Stomach smooth muscle (tissue), 2 donors: ENCODE measurements at regions not wholly inside any gene's neighbourhood (a gene's known extent, or its start where the extent isn't known, plus 50 kb on each side); places are given as distances from the start of the nearest gene placed in this dataset.
"Not testable (repeated sequence)": the region's sequence is repeated elsewhere in the genome, so short reads cannot be mapped to it uniquely, and the experiment has no call there.

Source experiments
- H3K27ac ChIP-seq: one replicate; pipeline ENCODE4 v1.7.0; 2013; ENCODE audit warnings: mild to moderate bottlenecking, low read length, inconsistent platforms
- H3K27me3 ChIP-seq, 2 donors: one replicate each; pipeline ENCODE4 v1.7.0; 2013; ENCODE audit warnings: low read length in 2 of 2; ENCODE audit not compliant: insufficient read depth in 2 of 2, control insufficient read depth in 1 of 2
- H3K36me3 ChIP-seq, 2 donors: one replicate each; pipeline ENCODE4 v1.7.0; 2013; ENCODE audit warnings: low read length in 2 of 2; ENCODE audit not compliant: control insufficient read depth in 2 of 2, insufficient read depth in 2 of 2
- H3K4me1 ChIP-seq: one replicate; pipeline ENCODE4 v1.7.0; 2013; ENCODE audit warnings: low read length; ENCODE audit not compliant: control insufficient read depth, insufficient read depth
- H3K4me3 ChIP-seq, 2 donors: one replicate each; pipeline ENCODE4 v1.7.0; 2013; ENCODE audit warnings: low read length in 2 of 2
- H3K9ac ChIP-seq, 2 donors: one replicate each; pipeline ENCODE4 v1.7.0; 2013; ENCODE audit warnings: low read length in 2 of 2, mild to moderate bottlenecking in 1 of 2
- H3K9me3 ChIP-seq, 2 donors: one replicate each; pipeline ENCODE4 v1.7.0; 2013; ENCODE audit warnings: low read length in 2 of 2; ENCODE audit not compliant: control insufficient read depth in 2 of 2
- donor health status: healthy.
- donor health status: Pancreatic carcinoma.

DNA sequence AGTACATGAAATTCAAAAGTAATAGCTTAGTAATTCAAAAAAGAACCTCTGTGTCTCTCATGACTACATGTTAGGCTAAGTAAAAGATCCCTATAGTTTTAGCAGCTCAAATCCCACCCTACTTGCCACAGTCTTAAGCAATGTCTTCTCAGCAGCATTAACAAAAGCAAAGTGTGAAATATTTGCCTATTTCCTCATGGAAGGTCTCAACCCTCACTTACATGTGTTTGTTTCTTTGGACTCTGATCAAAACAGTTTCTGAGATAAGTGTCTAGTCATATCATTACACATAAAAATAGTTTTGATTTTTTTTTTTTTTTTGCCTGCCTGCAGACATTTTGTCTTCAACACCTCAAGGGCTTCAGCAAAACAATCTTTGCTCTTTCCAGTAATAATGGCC, 310.5 kb downstream of the CETN3 start:
- Histone ChIP-seq H3K9me3 (no peaks in the 10 kb centered on the region), H3K9ac (no peak overlapping the region), H3K27ac (no peak overlapping the region), H3K4me1 (no peaks in the 10 kb centered on the region), H3K27me3 (no peaks in the 10 kb centered on the region), H3K4me3 (no peak overlapping the region), H3K36me3 (no peaks in the 10 kb centered on the region)

GRCh38 chr5:90097082-90097477, 312.5 kb downstream of the CETN3 start:
- Histone ChIP-seq H3K27ac (no peak overlapping the region), H3K4me3 (no peak overlapping the region), H3K9me3 (no peaks in the 10 kb centered on the region), H3K9ac (no peak overlapping the region), H3K27me3 (no peaks in the 10 kb centered on the region), H3K36me3 (no peaks in the 10 kb centered on the region), H3K4me1 (no peaks in the 10 kb centered on the region)

- Histone ChIP-seq H3K4me3 (no peak overlapping the region), H3K36me3 (no peaks in the 10 kb centered on the region), H3K27me3 (no peaks in the 10 kb centered on the region), H3K9ac (no peak overlapping the region), H3K9me3 (no peaks in the 10 kb centered on the region), H3K4me1 (no peaks in the 10 kb centered on the region), H3K27ac (no peak overlapping the region)
Observed at GRCh38 chr5:90096415-90097081, 313.0 kb downstream of the CETN3 start.

DNA sequence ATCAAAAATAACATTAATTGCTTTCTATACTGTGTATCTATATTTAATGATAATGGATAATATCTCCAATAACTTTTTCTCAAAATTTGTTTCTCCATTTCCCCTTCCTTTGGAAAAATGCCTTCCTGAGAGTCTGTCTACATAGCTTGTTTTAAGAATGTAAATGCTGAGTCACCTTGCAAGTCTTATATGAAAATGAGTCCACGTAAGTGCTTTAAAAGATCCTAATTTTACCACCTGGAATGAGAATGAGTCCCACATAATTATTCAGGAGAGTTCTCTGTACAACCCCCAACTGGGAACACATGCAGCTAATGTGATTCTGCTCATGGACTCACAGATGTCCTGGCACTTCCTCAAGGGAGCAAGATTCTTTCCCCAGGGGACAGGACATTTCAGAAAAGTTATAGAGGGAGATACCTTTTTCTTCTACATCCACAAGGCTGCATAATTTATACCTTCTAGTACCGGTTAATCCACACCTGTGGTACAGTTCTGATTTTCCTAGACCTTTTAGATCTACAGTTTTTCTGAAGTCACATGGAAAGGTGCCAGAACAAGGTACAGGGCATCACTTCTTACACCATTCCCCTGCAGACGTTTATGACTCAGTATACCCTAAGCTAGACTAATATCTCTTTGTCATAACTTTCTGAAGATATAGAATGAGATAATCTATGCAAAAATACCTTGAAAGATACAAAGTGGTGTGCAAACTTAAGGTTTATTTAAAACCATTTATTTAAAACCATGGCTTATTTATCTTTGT, 314.1 kb downstream of the CETN3 start:
- no peak overlapping the region for H3K27ac ChIP-seq
- no peak overlapping the region for H3K4me3 ChIP-seq
- H3K4me1 ChIP-seq: no peaks in the 10 kb centered on the region
- no peaks in the 10 kb centered on the region for H3K9me3 ChIP-seq
- H3K36me3 ChIP-seq: no peaks in the 10 kb centered on the region
- no peak overlapping the region for H3K9ac ChIP-seq
- H3K27me3 ChIP-seq: no peaks in the 10 kb centered on the region

DNA sequence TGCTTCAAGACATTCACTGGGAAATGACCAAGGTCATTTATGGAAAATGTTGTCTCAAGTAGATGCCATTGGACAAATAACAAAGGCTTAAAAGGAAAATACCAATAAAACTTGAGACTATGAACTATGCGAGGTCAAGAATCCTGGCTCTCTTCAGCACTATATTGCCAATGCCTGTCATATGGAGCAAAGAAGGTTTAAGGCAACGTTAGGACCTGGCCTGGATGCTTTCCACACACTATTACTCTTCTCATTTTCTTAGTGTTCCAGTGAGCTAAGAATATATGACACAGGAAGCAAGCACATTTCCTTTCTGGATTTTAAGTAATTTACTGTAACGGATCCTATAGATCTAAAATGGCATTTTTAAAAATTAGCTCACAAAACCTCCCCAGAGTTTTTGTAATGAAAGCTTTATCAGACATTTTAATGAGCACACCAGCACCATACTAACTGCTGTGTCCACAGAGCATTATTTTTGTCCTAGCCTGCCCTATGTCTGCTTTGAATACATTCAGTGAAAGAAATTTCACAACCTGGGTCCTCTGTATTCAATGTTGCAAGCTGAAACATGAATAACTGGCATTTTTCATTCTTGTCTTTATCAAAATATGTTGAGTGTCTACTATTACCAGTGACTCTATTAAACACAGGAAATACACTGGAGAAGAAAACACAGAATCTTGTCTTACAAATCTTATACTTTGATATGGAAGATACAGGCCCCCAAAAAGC, 315.6 kb downstream of the CETN3 start:
- Histone ChIP-seq H3K4me3 (no peak overlapping the region), H3K9ac (no peak overlapping the region), H3K4me1 (no peaks in the 10 kb centered on the region), H3K27me3 (no peaks in the 10 kb centered on the region), H3K36me3 (no peaks in the 10 kb centered on the region), H3K9me3 (no peaks in the 10 kb centered on the region), H3K27ac (no peak overlapping the region)

- H3K36me3 ChIP-seq: no peaks in the 10 kb centered on the region
- no peaks in the 10 kb centered on the region for H3K9me3 ChIP-seq
- H3K27me3 ChIP-seq: no peaks in the 10 kb centered on the region
- H3K27ac ChIP-seq: no peak overlapping the region
- H3K4me1 ChIP-seq: no peaks in the 10 kb centered on the region
- no peak overlapping the region for H3K4me3 ChIP-seq
- H3K9ac ChIP-seq: no peak overlapping the region
Observed at GRCh38 chr5:90092734-90093133, 316.8 kb downstream of the CETN3 start.

DNA sequence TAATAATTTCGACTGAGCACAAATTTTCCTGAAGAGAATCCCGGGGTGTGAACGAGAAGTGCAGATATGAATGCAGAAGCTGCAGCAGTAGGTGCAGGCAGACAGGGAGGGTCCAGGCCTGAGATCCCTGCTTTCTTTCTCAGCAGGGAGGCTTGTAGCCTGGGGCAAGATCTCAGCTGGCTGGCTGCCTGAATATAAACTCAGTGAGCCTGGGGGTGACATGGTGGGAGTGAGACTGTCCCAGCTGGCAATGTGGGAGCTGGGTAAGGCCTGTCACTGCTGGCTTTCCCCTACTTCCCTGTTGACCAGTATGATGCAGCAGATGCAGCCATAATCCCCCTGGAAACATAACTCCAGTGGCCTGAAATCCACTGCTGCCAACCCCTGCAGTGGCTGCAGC, 325.2 kb downstream of the CETN3 start:
- no peaks in the 10 kb centered on the region for H3K36me3 ChIP-seq
- peaks cover 0 to 8% of the 10 kb centered on the region in 2 donors for H3K9me3 ChIP-seq
- no peak overlapping the region for H3K4me3 ChIP-seq
- H3K4me1 ChIP-seq: no peaks in the 10 kb centered on the region
- no peak overlapping the region for H3K9ac ChIP-seq
- no peak overlapping the region for H3K27ac ChIP-seq
- H3K27me3 ChIP-seq: no peaks in the 10 kb centered on the region

- H3K27me3 ChIP-seq, H3K27ac ChIP-seq, H3K4me1 ChIP-seq, H3K4me3 ChIP-seq, H3K9ac ChIP-seq, H3K9me3 ChIP-seq, H3K36me3 ChIP-seq: not testable (repeated sequence)
Observed at GRCh38 chr5:90073026-90073570, 336.5 kb downstream of the CETN3 start.

DNA sequence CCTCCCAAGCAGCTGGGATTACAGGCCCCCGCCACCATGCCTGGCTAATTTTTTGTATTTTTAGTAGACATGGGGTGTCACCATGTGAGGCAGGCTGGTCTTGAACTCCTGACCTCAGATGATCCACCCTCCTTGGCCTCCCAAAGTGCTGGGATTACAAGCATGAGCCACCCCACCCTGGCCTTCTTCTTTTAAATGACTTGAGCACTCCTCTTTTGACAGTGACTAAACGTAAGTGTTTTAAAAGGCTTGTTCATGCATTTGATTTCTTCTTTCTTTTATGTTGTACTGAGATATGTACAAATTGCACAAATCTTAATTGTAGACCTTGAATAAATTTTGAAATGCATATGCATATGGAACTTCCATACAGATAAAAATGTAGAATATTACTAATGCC, 337.9 kb downstream of the CETN3 start:
- H3K9ac ChIP-seq: no peak overlapping the region
- H3K36me3 ChIP-seq: no peaks in the 10 kb centered on the region
- no peak overlapping the region for H3K27ac ChIP-seq
- no peaks in the 10 kb centered on the region for H3K27me3 ChIP-seq
- H3K9me3 ChIP-seq: no peaks in the 10 kb centered on the region
- H3K4me3 ChIP-seq: no peak overlapping the region
- no peaks in the 10 kb centered on the region for H3K4me1 ChIP-seq

- H3K36me3 ChIP-seq: no peaks in the 10 kb centered on the region
- H3K27ac ChIP-seq: no peak overlapping the region
Observed at GRCh38 chr5:90071066-90071465, 338.5 kb downstream of the CETN3 start.

More at GRCh38 chr5:90071066-90071465, 338.5 kb downstream of the CETN3 start:
- H3K9ac ChIP-seq: no peak overlapping the region
- H3K4me3 ChIP-seq: no peak overlapping the region
- H3K4me1 ChIP-seq: no peaks in the 10 kb centered on the region
- H3K27me3 ChIP-seq: no peaks in the 10 kb centered on the region
- no peaks in the 10 kb centered on the region for H3K9me3 ChIP-seq
